Upper lobe of right lung (tissue), 1 donor: ENCODE measurements at regions not wholly inside any gene's neighbourhood (a gene's known extent, or its start where the extent isn't known, plus 50 kb on each side); places are given as distances from the start of the nearest gene placed in this dataset.
"Not testable (repeated sequence)": the region's sequence is repeated elsewhere in the genome, so short reads cannot be mapped to it uniquely, and the experiment has no call there.

Experiments
- ATAC-seq: fragments of 200-7000 bp; cut with Tn5 transposase; one replicate; pipeline ENCODE4 v1.9.1; 2020; ENCODE audit warnings: mild to moderate bottlenecking, moderate library complexity
- DNase-seq: peaks from one replicate; pipeline ENCODE4 v3.0.0-alpha.2; 2020
- H3K27ac ChIP-seq: fragments of 200-600 bp; one replicate; pipeline ENCODE4 v1.8.0; 2022
- H3K27me3 ChIP-seq: fragments of 200-600 bp; one replicate; pipeline ENCODE4 v1.8.0; 2022; ENCODE audit warnings: mild to moderate bottlenecking
- H3K36me3 ChIP-seq: fragments of 200-600 bp; one replicate; pipeline ENCODE4 v1.8.0; 2022
- H3K4me1 ChIP-seq: fragments of 200-600 bp; one replicate; pipeline ENCODE4 v1.8.0; 2022
- H3K4me3 ChIP-seq: fragments of 200-600 bp; one replicate; pipeline ENCODE4 v1.8.0; 2022; ENCODE audit warnings: mild to moderate bottlenecking
- H3K9me3 ChIP-seq: fragments of 200-600 bp; one replicate; pipeline ENCODE4 v1.8.0; 2022
- intact Hi-C: fragments of 100-400 bp; cut with DNase I; formaldehyde crosslinking; loops from one replicate; pipeline ENCODE4 v1.11.0; 2022
- TF ChIP-seq, protein P1 (sequence below): fragments of 200-600 bp; IDR thresholded peaks from one replicate; pipeline ENCODE4 v1.8.0; 2022; ENCODE audit warnings: antibody characterized with exemption
- donor health status: DM: no; HTN: yes; CAD: no; lungs with severe emphysema.

DNA sequence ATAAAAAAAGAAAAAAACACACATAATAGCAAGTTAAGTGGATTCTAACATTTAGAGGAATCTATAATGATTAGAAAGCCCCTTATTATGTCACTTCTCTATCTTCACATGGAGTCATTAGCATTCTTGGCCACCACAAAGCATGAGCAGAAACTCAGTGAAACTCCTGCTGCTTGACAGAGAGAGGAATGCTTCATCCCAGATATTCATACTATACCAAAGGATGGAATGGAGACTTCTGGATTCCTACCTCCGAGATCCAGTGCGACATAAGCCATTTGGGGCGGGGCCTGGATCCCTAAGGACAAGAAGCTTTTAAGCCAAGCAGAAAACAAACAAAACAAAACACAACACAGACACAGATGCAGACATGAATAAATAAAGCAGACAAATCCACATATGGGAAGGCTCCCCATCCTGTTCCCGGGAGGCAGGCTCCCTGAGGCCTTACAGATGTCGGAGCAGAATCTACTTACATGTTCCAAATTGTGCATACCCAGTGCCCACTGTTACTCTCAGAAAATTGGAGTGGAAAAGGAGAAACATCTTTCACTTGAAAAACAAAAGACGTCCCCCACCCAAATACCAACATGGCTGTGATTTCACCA lies 727.3 kb downstream of the MAFB start:
- DNase-seq, result no peak

DNA sequence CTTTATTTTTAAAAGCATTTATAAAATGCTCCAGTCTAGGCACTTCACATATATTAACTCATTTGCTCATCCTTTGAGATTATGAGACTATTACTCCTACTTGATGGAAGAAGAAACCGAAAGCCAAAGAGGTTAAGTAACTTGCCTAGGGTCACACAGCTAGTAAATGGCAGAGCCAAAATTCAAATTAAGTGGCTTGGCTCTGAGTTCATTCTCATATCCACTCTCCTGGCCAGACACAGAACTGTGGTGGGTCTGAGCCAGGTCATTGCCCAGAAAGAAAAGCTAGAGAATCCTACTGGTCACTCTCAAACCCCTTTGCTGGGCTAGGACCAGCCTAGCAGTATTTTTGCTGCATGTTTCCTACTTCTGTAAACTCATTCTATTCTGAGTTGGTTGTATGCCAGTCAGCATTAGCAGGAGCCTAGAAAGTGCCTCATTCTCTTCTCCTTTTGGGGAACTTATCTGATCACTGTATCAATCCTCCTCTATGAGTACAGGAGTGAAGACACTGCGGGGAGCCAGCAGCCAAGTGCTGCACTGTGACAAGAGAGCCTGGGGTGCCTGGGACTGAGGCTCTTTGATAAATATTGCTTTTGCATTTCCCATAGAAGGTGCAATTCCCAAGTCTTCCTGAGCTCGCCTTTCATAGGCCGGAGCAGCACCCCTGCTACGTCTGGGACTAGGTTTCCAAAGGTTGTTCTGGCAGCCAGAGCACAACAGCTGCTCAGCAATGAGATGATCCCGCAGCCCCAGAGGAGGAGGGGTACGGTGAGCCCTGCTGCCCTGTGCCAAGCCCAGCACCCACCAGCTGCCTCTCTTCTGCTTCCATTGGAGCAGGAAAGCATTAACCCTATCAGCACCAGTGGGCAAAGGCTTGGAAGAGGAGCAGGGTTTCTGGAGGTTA lies 728.3 kb downstream of the MAFB start:
- Histone ChIP-seq H3K4me1 (peaks cover 10% of the 10 kb centered on the region), H3K4me3 (no peak overlapping the region), H3K9me3 (no peaks in the 10 kb centered on the region), H3K27ac (no peak overlapping the region), H3K36me3 (no peaks in the 10 kb centered on the region), H3K27me3 (no peaks in the 10 kb centered on the region)
- ATAC-seq (peak; percentile 32), DNase-seq (no peak)
- TF ChIP-seq, protein P1, sequence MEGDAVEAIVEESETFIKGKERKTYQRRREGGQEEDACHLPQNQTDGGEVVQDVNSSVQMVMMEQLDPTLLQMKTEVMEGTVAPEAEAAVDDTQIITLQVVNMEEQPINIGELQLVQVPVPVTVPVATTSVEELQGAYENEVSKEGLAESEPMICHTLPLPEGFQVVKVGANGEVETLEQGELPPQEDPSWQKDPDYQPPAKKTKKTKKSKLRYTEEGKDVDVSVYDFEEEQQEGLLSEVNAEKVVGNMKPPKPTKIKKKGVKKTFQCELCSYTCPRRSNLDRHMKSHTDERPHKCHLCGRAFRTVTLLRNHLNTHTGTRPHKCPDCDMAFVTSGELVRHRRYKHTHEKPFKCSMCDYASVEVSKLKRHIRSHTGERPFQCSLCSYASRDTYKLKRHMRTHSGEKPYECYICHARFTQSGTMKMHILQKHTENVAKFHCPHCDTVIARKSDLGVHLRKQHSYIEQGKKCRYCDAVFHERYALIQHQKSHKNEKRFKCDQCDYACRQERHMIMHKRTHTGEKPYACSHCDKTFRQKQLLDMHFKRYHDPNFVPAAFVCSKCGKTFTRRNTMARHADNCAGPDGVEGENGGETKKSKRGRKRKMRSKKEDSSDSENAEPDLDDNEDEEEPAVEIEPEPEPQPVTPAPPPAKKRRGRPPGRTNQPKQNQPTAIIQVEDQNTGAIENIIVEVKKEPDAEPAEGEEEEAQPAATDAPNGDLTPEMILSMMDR, result no peak
- intact Hi-C loops, result no loop called here

More for the DNA sequence above, 727.3 kb downstream of the MAFB start:
- Histone ChIP-seq H3K36me3 (no peaks in the 10 kb centered on the region), H3K9me3 (no peaks in the 10 kb centered on the region), H3K27ac (no peak overlapping the region), H3K27me3 (no peaks in the 10 kb centered on the region), H3K4me3 (no peak overlapping the region), H3K4me1 (peaks cover 10% of the 10 kb centered on the region)
- TF ChIP-seq, protein P1, result no peak
- no peak for ATAC-seq
- intact Hi-C loops, result no loop called here

DNA sequence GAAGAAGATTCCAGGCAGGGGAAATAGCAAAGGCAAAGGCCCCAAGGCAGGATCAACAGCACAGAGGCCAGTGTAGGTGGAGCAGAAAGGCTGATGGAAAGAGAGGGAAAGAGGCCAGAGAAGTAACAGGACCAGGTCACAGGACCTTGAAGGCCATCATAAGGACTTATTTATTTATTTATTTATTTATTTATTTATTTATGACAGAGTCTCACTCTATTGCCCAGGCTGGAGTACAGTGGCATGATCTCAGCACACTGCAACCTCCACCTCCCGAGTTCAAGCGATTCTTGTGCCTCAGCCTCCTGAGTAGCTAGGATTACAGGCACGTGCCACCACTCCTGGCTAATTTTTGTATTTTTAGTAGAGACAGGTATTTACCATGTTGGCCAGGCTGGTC lies 731.1 kb downstream of the MAFB start:
- H3K27me3 ChIP-seq, result not testable (repeated sequence)

DNA sequence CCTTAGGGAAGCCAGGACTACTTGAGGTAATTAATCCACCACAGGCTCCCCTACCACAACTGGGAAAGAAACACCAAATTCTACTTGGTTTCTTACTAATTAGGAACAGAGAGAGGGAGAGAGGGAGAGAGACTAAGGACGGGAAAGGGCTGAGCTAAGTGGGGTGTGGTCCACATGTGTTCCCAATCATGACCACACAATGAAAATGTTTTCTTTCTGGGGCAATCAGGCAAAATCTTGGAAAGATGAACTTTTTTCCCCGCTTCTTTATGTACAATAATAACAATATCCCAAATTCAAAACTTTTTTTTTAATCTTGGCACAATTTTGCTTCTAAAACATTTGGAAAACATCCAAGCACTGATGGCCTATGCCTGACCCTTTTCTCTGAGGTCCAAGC lies 734.4 kb downstream of the MAFB start:
- no peak for DNase-seq
- peaks cover 3% of the 10 kb centered on the region for H3K27me3 ChIP-seq
- H3K4me3 ChIP-seq, result no peak overlapping the region
- TF ChIP-seq, protein P1, result no peak
- H3K4me1 ChIP-seq, result no peaks in the 10 kb centered on the region
- H3K27ac ChIP-seq, result no peak overlapping the region
- no peaks in the 10 kb centered on the region for H3K9me3 ChIP-seq
- ATAC-seq, result no peak
- no peaks in the 10 kb centered on the region for H3K36me3 ChIP-seq
- intact Hi-C loops, result no loop called here

More for the DNA sequence above, 731.1 kb downstream of the MAFB start:
- H3K9me3 ChIP-seq, intact Hi-C loops, H3K36me3 ChIP-seq, H3K4me3 ChIP-seq, DNase-seq, H3K4me1 ChIP-seq, H3K27ac ChIP-seq, ATAC-seq: not testable (repeated sequence)

DNA sequence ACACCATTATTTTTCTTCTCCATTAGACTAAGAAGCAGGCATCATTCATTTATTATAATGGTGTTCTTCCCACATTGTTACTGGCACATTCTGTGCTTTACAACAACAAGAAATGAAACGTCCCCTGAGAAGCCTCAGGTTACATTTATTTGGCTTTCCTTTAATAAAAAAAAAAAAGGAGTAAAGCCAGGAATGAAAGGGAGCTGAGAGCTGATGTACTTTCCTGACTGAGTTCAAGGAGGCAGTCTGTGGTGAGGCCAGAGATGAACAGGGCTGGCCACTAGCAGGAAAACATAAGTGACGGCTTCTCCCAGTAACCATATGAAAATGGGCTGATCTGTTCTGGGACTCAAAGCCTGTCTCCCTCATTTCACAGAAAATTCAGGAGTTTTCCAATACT lies 742.1 kb downstream of the MAFB start:
- TF ChIP-seq, protein P1, result no peak
- intact Hi-C loops, result no loop called here

More for the DNA sequence above, 742.1 kb downstream of the MAFB start:
- H3K27ac ChIP-seq, result no peak overlapping the region
- H3K4me1 ChIP-seq, result no peaks in the 10 kb centered on the region
- no peaks in the 10 kb centered on the region for H3K36me3 ChIP-seq
- no peak overlapping the region for H3K4me3 ChIP-seq
- ATAC-seq, result no peak
- no peaks in the 10 kb centered on the region for H3K9me3 ChIP-seq
- DNase-seq, result no peak
- H3K27me3 ChIP-seq, result no peaks in the 10 kb centered on the region
